ENCODE measurements at regions not wholly inside any gene's neighbourhood (a gene's known extent, or its start where the extent isn't known, plus 50 kb on each side); places are given as distances from the start of the nearest gene placed in this dataset.

DNA sequence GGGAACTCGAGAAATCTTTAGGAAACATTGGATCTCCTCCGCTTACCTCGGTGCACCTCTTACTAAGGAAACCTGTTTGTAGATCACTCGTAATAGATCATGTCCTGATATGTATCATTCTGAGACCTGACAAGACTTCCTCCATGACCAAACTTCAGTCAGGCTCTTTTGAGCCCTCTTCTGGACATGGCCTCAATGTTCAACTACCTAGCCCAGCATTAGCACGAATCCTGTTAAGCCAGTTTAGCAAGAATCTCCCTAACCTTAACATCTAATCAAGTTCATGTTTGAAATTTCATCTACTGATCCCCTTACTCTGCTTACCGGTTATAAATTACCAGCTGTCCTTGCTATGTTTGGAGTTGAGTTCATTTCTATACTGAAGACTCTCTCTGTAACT, 713.9 kb upstream of the USP15 start:
- TF ChIP-seq TAF1 (IDR thresholded peaks at IDR 0.05; ENCODE audit: low read depth, low read length) (no peak), POLR2A (IDR thresholded peaks at IDR 0.05; ENCODE audit: low read depth, low read length) (no peak), SPI1 (IDR thresholded peaks at IDR 0.05; ENCODE audit: low read depth, low read length) (no peak)
